ENCODE measurements at regions not wholly inside any gene's neighbourhood (a gene's known extent, or its start where the extent isn't known, plus 50 kb on each side); places are given as distances from the start of the nearest gene placed in this dataset.

DNA sequence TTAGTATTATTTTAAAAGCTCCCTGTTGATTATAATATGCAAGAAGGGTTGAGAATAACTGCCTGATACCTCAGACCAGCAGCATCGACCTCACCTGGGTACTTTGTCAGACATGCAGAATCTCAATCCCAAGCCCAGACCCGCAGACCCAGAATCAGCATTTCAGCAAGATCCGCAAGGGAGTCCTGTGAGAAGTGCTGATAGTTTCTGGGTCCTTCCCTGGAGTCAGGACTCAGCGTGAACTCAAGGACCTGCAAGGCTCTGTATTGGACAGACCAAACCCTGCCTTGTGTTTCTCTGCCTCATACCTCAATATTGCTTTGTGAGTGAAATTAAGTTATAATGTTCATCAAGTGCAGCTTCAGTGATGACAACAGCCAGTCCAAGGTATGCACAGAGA is 149.5 kb upstream of the NPY start:
- Histone ChIP-seq H3K4me1 (no peaks in the 10 kb centered on the region), H3K36me3 (no peaks in the 10 kb centered on the region), H3K9me3 (no peaks in the 10 kb centered on the region), H3K27me3 (no peaks in the 10 kb centered on the region), H3K4me3 (no peak overlapping the region), H3K27ac (no peak overlapping the region)
- intact Hi-C loops (cut with DNase I; ENCODE audit: low total_unique reads), result no loop called here
- TF ChIP-seq, protein P1, sequence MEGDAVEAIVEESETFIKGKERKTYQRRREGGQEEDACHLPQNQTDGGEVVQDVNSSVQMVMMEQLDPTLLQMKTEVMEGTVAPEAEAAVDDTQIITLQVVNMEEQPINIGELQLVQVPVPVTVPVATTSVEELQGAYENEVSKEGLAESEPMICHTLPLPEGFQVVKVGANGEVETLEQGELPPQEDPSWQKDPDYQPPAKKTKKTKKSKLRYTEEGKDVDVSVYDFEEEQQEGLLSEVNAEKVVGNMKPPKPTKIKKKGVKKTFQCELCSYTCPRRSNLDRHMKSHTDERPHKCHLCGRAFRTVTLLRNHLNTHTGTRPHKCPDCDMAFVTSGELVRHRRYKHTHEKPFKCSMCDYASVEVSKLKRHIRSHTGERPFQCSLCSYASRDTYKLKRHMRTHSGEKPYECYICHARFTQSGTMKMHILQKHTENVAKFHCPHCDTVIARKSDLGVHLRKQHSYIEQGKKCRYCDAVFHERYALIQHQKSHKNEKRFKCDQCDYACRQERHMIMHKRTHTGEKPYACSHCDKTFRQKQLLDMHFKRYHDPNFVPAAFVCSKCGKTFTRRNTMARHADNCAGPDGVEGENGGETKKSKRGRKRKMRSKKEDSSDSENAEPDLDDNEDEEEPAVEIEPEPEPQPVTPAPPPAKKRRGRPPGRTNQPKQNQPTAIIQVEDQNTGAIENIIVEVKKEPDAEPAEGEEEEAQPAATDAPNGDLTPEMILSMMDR (IDR thresholded peaks at IDR 0.05), result no peak
- DNase-seq, result no peak

DNA sequence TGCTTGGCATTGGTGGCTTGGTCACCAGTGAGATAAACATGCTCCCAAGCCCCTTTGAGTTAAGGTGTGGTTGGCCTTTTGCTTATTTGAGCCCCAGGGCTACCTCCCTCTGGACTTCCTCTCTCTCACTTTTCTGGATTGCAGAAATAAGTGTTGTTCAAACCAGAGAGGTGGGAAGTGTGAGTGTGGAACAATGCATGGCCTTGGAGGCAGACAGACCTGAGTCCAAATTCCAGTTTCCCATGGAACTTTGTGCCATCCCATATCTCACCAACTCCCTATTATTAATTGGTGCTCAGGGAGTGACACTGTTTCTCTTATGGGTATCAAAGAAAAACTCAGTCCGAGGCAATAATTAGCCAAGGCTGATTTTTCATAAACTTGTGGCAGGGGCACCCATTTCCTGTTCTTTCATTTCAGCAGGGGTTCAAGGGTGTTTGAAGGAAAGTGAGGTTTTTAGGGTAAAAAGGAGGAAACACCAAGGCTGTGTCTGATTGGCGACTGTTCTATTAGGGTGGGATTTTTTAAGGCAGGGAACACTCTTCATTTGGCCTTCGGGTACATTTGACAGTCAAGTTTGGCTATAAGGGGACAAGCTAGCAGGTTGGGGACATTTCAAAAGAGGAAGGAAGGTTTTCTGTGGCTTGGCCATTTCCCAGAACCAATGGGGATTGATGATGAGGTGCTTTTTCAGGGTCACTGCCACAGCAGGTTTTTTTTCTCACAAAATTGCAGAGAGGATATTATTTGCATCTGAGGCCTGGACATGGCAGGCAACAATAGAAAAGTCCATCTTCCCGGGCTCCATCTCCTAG is 148.8 kb upstream of the NPY start:
- H3K4me1 ChIP-seq, result no peaks in the 10 kb centered on the region
- no peak overlapping the region for H3K27ac ChIP-seq
- no peaks in the 10 kb centered on the region for H3K27me3 ChIP-seq
- no peaks in the 10 kb centered on the region for H3K36me3 ChIP-seq
- intact Hi-C loops (cut with DNase I; ENCODE audit: low total_unique reads), result no loop called here
- TF ChIP-seq, protein P1 (IDR thresholded peaks at IDR 0.05), result no peak
- H3K9me3 ChIP-seq, result no peaks in the 10 kb centered on the region
- DNase-seq, result no peak
- H3K4me3 ChIP-seq, result no peak overlapping the region

DNA sequence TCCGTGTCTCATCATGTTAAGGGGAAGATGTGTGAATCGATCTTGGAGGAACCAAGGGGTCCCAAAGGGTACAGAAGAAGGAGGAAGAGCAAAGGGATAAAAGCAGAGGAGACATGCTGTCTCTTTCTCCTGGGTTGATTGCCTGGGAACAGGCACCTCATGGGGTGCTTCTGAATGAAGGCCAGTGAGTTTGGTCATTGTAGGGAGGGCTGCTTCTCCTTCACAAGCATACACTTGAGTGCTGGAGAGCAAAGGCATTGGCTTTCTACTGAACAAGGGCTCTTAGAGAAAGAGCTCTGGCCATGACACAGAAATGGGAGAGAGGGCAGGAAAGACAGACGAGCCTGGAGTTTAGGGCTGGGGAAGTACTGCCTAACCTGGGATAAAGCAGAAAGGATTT is 146.7 kb upstream of the NPY start:
- intact Hi-C loops (cut with DNase I; ENCODE audit: low total_unique reads), result no loop called here
- no peak overlapping the region for H3K4me3 ChIP-seq
- H3K9me3 ChIP-seq, result no peaks in the 10 kb centered on the region
- no peaks in the 10 kb centered on the region for H3K4me1 ChIP-seq
- DNase-seq, result no peak
- H3K36me3 ChIP-seq, result no peaks in the 10 kb centered on the region
- no peak overlapping the region for H3K27ac ChIP-seq
- TF ChIP-seq, protein P1 (IDR thresholded peaks at IDR 0.05), result no peak
- no peaks in the 10 kb centered on the region for H3K27me3 ChIP-seq

DNA sequence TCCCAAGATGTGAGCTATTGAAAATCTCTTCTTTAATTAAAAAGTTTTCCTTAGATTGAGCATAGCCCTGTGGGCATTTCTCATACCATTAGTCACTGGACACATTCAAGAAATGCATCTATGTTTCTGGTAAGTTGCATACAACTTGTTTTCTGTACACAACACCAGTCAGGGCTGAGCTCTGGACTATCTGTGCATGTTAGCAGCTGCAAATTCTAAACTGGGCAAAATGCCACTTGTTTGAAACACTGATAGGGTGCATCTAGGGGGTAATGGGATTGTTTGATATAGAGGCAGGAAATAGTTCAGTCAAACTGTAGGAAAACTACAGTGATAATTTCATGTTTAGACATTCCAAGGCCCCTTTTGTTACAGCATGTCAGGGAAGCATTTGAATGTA is 145.6 kb upstream of the NPY start:
- Histone ChIP-seq H3K9me3 (no peaks in the 10 kb centered on the region), H3K27me3 (no peaks in the 10 kb centered on the region), H3K36me3 (no peaks in the 10 kb centered on the region), H3K27ac (no peak overlapping the region), H3K4me3 (no peak overlapping the region), H3K4me1 (no peaks in the 10 kb centered on the region)
- TF ChIP-seq, protein P1 (IDR thresholded peaks at IDR 0.05), result no peak
- DNase-seq, result no peak
- intact Hi-C loops (cut with DNase I; ENCODE audit: low total_unique reads), result no loop called here

DNA sequence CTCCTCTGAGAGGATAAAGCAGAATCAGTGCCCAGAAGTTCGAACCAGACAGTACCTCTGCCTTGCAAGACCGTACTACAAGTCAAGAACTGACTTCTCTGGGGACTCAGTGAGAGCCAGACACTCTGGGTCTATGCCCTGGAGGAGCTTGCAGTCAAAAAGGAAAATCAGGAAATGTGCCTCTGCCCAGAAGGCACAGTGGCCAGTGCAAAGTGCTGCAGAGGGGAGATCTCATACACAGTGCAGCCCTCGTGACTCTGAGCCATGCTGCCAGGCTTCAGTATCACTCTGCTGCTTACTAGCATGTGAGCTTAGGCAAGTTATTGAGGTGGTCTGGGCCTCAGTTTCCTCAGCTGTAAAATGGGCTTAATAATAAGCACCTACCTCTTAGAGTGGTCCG is 144.0 kb upstream of the NPY start:
- Histone ChIP-seq H3K4me3 (no peak overlapping the region), H3K9me3 (no peaks in the 10 kb centered on the region), H3K27me3 (no peaks in the 10 kb centered on the region), H3K27ac (no peak overlapping the region), H3K36me3 (no peaks in the 10 kb centered on the region), H3K4me1 (no peaks in the 10 kb centered on the region)
- intact Hi-C loops (cut with DNase I; ENCODE audit: low total_unique reads), result no loop called here
- TF ChIP-seq, protein P1 (IDR thresholded peaks at IDR 0.05), result no peak
- no peak for DNase-seq

All from tibial artery (tissue), 4 donors.